IMR-90 (cell line): ENCODE measurements at regions not wholly inside any gene's neighbourhood (a gene's known extent, or its start where the extent isn't known, plus 50 kb on each side); places are given as distances from the start of the nearest gene placed in this dataset.
"Not testable (repeated sequence)": the region's sequence is repeated elsewhere in the genome, so short reads cannot be mapped to it uniquely, and the experiment has no call there.

Experiments
- ATAC-seq: fragments of 200-7000 bp; cut with Tn5 transposase; 2 replicates; pipeline ENCODE4 v1.9.1; 2020; ENCODE audit warnings: low read depth, mild to moderate bottlenecking, moderate library complexity
- BruUV-seq: library from RNA; stranded (reverse); fragments of 400-500 nt; replicated peaks from 2 replicates; lab custom pipeline; 2021; lab: Mats Ljungman, UMichigan
- CTCF ChIA-PET: fragments of 300-600 bp; formaldehyde crosslinking; extraction: SDS; loops from one replicate; lab custom pipeline; 2021; ENCODE audit warnings: antibody characterized with exemption; lab: Yijun Ruan, JAX
- POLR2A ChIA-PET: fragments of 300-600 bp; sonication (Branson Sonifier 250); formaldehyde crosslinking; loops from one replicate; lab custom pipeline; 2022; ENCODE audit warnings: antibody characterized with exemption; ENCODE audit not compliant: unreplicated experiment; lab: Charles Lee
- DNase-seq: peaks from one replicate; pipeline ENCODE4 v3.0.0; 2013
- H2AFZ ChIP-seq: replicated peaks from 2 replicates; pipeline ENCODE3; 2013; ENCODE audit warnings: low read length, mild to moderate bottlenecking; ENCODE audit not compliant: poor library complexity
- H2AK5ac ChIP-seq: 2 replicates; pipeline ENCODE4 v1.6.1; 2013; ENCODE audit warnings: low read depth, low read length, inconsistent platforms
- H2AK9ac ChIP-seq: replicated peaks from 2 replicates; pipeline ENCODE3; 2013; ENCODE audit warnings: mild to moderate bottlenecking, low read depth, low read length, moderate library complexity; ENCODE audit not compliant: poor library complexity
- H2BK120ac ChIP-seq: 2 replicates; pipeline ENCODE4 v1.6.1; 2013; ENCODE audit warnings: low read depth, low read length, inconsistent platforms
- H2BK15ac ChIP-seq: 3 replicates; pipeline ENCODE4 v1.6.1; 2013; ENCODE audit warnings: low read depth, low read length, inconsistent platforms
- H2BK20ac ChIP-seq: 2 replicates; pipeline ENCODE4 v1.6.1; 2013; ENCODE audit warnings: low read depth, mild to moderate bottlenecking, inconsistent platforms, low read length, moderate library complexity
- H2BK5ac ChIP-seq: 2 replicates; pipeline ENCODE4 v1.6.1; 2013; ENCODE audit warnings: mild to moderate bottlenecking, low read depth, low read length, inconsistent platforms; ENCODE audit not compliant: poor library complexity, severe bottlenecking
- H3K14ac ChIP-seq: replicated peaks from 2 replicates; pipeline ENCODE4 v1.6.1; 2013; ENCODE audit warnings: low read depth, low read length, inconsistent platforms
- H3K18ac ChIP-seq: 2 replicates; pipeline ENCODE4 v1.6.1; 2013; ENCODE audit warnings: low read depth, low read length, control low read depth
- H3K23ac ChIP-seq: 2 replicates; pipeline ENCODE4 v1.6.1; 2013; ENCODE audit warnings: low read depth, low read length, inconsistent platforms
- H3K27ac ChIP-seq: 2 replicates; pipeline ENCODE4 v1.5.1; 2013; ENCODE audit warnings: mild to moderate bottlenecking, control low read depth, low read length; ENCODE audit not compliant: insufficient read depth
- H3K27me3 ChIP-seq: 2 replicates; pipeline ENCODE4 v1.6.1; 2013; ENCODE audit warnings: low read length; ENCODE audit not compliant: control insufficient read depth, insufficient read depth
- H3K36me3 ChIP-seq: 2 replicates; pipeline ENCODE4 v1.6.1; 2013; ENCODE audit warnings: low read length, mixed read lengths; ENCODE audit not compliant: control insufficient read depth, insufficient read depth
- H3K4ac ChIP-seq: 2 replicates; pipeline ENCODE4 v1.6.1; 2013; ENCODE audit warnings: low read depth, low read length, inconsistent platforms
- H3K4me1 ChIP-seq: 2 replicates; pipeline ENCODE4 v1.6.1; 2013; ENCODE audit warnings: low read length, mixed read lengths; ENCODE audit not compliant: control insufficient read depth, insufficient read depth
- H3K4me2 ChIP-seq: 2 replicates; pipeline ENCODE4 v1.6.1; 2013; ENCODE audit warnings: low read depth, mild to moderate bottlenecking, control low read depth, low read length, moderate library complexity
- H3K4me3 ChIP-seq: 2 replicates; pipeline ENCODE4 v1.5.1; 2013; ENCODE audit warnings: low read depth, mild to moderate bottlenecking, control low read depth, low read length, moderate library complexity; ENCODE audit not compliant: insufficient read depth
- H3K56ac ChIP-seq: 2 replicates; pipeline ENCODE4 v1.6.1; 2013; ENCODE audit warnings: low read length, inconsistent platforms; ENCODE audit not compliant: insufficient read depth; ENCODE audit errors: extremely low read depth
- H3K79me1 ChIP-seq, 2 experiments: 2 replicates each; pipeline ENCODE4 v1.6.1; 2013; ENCODE audit warnings: low read length in 2 of 2, inconsistent platforms in 1 of 2, low read depth in 1 of 2
- H3K9ac ChIP-seq: 2 replicates; pipeline ENCODE4 v1.6.1; 2013; ENCODE audit warnings: low read depth, low read length, control low read depth
- H3K9me1 ChIP-seq: 2 replicates; pipeline ENCODE4 v1.6.1; 2013; ENCODE audit warnings: low read length, inconsistent platforms; ENCODE audit not compliant: insufficient read depth
- H3K9me3 ChIP-seq: 2 replicates; pipeline ENCODE4 v1.6.1; 2013; ENCODE audit warnings: low read length; ENCODE audit not compliant: control insufficient read depth, insufficient read depth
- H4K20me1 ChIP-seq: 2 replicates; pipeline ENCODE4 v1.6.1; 2013; ENCODE audit warnings: low read length, inconsistent platforms; ENCODE audit not compliant: insufficient read depth
- H4K5ac ChIP-seq: 2 replicates; pipeline ENCODE4 v1.6.1; 2013; ENCODE audit warnings: mild to moderate bottlenecking, low read depth, low read length, control low read depth
- H4K8ac ChIP-seq, 2 experiments: 2 replicates each; pipeline ENCODE4 v1.6.1; 2013; ENCODE audit warnings: low read depth in 2 of 2, low read length in 2 of 2, control low read depth in 1 of 2, inconsistent platforms in 1 of 2
- H4K91ac ChIP-seq: 2 replicates; pipeline ENCODE4 v1.6.1; 2013; ENCODE audit warnings: low read depth, low read length, inconsistent platforms; ENCODE audit not compliant: insufficient read depth
- CTCF ChIP-seq: conservative IDR thresholded peaks from 2 replicates; pipeline ENCODE4 v1.5.1; 2012; ENCODE audit warnings: mild to moderate bottlenecking, low read depth, low read length, improper control_type of control experiment
- RAD21 ChIP-seq: IDR thresholded peaks from 2 replicates; pipeline ENCODE4 v1.6.1; 2012; ENCODE audit warnings: low read length, improper control_type of control experiment
- WGBS, 2 experiments: methylation state at CpG; one replicate each; pipeline versions ENCODE4 v1.1.5 to v1.1.7; 2013; ENCODE audit warnings: missing lambda C conversion rate in 2 of 2; ENCODE audit not compliant: insufficient read length in 1 of 2; ENCODE audit errors: extremely low coverage in 2 of 2; 5-methylcytosine and 5-hydroxymethylcytosine counted together
- dilution Hi-C: fragments of 300-500 bp; cut with HindIII; formaldehyde crosslinking; loops from one replicate; pipeline ENCODE4 v1.14.3; 2018; ENCODE audit warnings: low sequenced_read_pairs; ENCODE audit not compliant: unreplicated experiment
- in situ Hi-C: fragments of 300-500 bp; cut with MboI; formaldehyde crosslinking; loops from 3 replicates; pipeline ENCODE4 v1.14.3; 2019; ENCODE audit warnings: low sequenced_read_pairs, inconsistent platforms, mixed read lengths
- intact Hi-C: fragments of 100-400 bp; cut with micrococcal nuclease; formaldehyde crosslinking; loops from 2 replicates; pipeline ENCODE4 v1.10.0; 2022

- dilution Hi-C loops, H3K4me1 ChIP-seq, H3K27me3 ChIP-seq, H2BK120ac ChIP-seq, H4K20me1 ChIP-seq, H2AK9ac ChIP-seq, H3K56ac ChIP-seq, BruUV-seq, intact Hi-C loops, H4K8ac ChIP-seq, H2AK5ac ChIP-seq, H3K4ac ChIP-seq, POLR2A ChIA-PET, H3K14ac ChIP-seq, H3K18ac ChIP-seq, H2AFZ ChIP-seq, H4K5ac ChIP-seq, H3K36me3 ChIP-seq, H3K79me1 ChIP-seq, CTCF ChIA-PET, H3K9me1 ChIP-seq, H2BK5ac ChIP-seq, H2BK15ac ChIP-seq, H3K27ac ChIP-seq, H3K9me3 ChIP-seq, H4K91ac ChIP-seq, H2BK20ac ChIP-seq, in situ Hi-C loops, H3K23ac ChIP-seq, H3K9ac ChIP-seq: not testable (repeated sequence)
- H3K4me2 ChIP-seq, result peak overlapping the region; percentile 22; the same call in 1 of the 2 replicates
- TF ChIP-seq CTCF, result peak; percentile 27; the same call in 1 of the 2 replicates
- peak; percentile 18; the same call in 1 of the 2 replicates for TF ChIP-seq RAD21
- no CpG with 5 or more reads among the region's 59 CpGs for WGBS, 2 experiments
- peak overlapping the region; percentile 23; the same call in 1 of the 2 replicates for H3K4me3 ChIP-seq
- DNase-seq, result peak; percentile 30
- peak; percentile 93 for ATAC-seq
These were observed 416.2 kb downstream of the FOXD4L4 start for GRCh38 chr9:66153021-66153725.

DNA sequence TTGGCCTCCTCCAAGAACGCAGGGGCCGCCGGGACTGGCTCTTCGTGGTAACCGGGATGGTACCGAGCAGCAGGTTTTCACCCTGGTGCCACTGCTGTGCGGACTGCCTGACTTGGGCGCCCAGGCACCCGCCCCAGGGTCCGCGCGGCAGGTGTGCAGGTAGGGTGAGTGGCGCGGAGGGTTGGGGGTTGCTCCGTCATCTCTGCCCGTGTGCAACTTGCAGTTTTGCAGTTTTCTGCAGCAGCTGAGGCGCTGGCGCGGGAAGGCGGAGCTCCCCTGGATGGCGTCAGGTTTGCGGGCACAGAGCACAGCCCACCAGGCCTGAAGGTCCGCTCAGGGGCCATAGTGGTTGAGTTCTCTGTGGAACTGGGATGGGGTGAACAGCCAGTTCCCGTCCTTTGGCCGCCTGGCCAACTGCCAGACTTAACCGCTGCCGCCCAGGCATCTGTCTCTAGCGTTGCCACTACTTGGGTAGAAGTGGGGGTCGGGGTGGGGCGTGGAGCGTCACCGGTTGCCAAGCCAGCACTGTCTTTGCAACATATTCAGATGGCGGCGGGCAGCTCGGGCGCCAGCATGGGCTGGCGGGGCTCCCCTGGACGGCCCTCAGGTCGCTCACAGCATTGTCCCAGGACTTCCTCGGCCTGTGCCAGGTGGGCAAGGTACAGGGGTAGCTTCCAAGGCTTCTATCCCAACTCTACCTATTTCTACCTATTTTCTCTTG is 417.2 kb downstream of the FOXD4L4 start:
- H2AK5ac ChIP-seq, H2BK15ac ChIP-seq, H3K4me2 ChIP-seq, DNase-seq, H2BK5ac ChIP-seq, H4K8ac ChIP-seq, intact Hi-C loops, H2BK120ac ChIP-seq, H3K36me3 ChIP-seq, H3K4me3 ChIP-seq, in situ Hi-C loops, H4K20me1 ChIP-seq, H3K4me1 ChIP-seq, H3K23ac ChIP-seq, H4K5ac ChIP-seq, H4K91ac ChIP-seq, CTCF ChIA-PET, H3K56ac ChIP-seq, H3K27ac ChIP-seq, BruUV-seq, POLR2A ChIA-PET, H3K9ac ChIP-seq, H3K18ac ChIP-seq, H3K4ac ChIP-seq, H3K27me3 ChIP-seq, H3K79me1 ChIP-seq, H3K9me1 ChIP-seq, H2AK9ac ChIP-seq, H2BK20ac ChIP-seq, H3K14ac ChIP-seq, H3K9me3 ChIP-seq, H2AFZ ChIP-seq, dilution Hi-C loops, ATAC-seq: not testable (repeated sequence)
- WGBS, 2 experiments, result no CpG with 5 or more reads among the region's 40 CpGs
